ENCODE measurements at regions not wholly inside any gene's neighbourhood (a gene's known extent, or its start where the extent isn't known, plus 50 kb on each side); places are given as distances from the start of the nearest gene placed in this dataset.

- no peak for TF ChIP-seq CTCF (IDR thresholded peaks at IDR 0.05)
- TF ChIP-seq POLR2A (IDR thresholded peaks at IDR 0.05) = no peak
- no peak for TF ChIP-seq POLR2AphosphoS5 (IDR thresholded peaks at IDR 0.05)
- no peak for TF ChIP-seq EP300 (IDR thresholded peaks at IDR 0.05)
Observed at GRCh38 chr18:55918444-55918843, 330.5 kb upstream of the TCF4 start.

Measured in sigmoid colon (tissue), 4 donors.